Type B pancreatic cell (in vitro differentiated cells): ENCODE measurements at regions not wholly inside any gene's neighbourhood (a gene's known extent, or its start where the extent isn't known, plus 50 kb on each side); places are given as distances from the start of the nearest gene placed in this dataset.

Experiments used
- DNase-seq: peaks from one replicate; pipeline ENCODE4 v3.0.0; 2021; ENCODE audit warnings: mixed read lengths; ENCODE audit not compliant: unreplicated experiment; ENCODE audit errors: extremely low spot score
- H3K27ac Mint-ChIP-seq: 2 replicates; pipeline ENCODE4 v1.8.0; 2021; ENCODE audit warnings: mild to moderate bottlenecking, mixed read lengths
- H3K27me3 Mint-ChIP-seq: 2 replicates; pipeline ENCODE4 v1.8.0; 2021; ENCODE audit warnings: mixed read lengths
- H3K36me3 Mint-ChIP-seq: 2 replicates; pipeline ENCODE4 v1.8.0; 2021; ENCODE audit warnings: mixed read lengths
- H3K4me1 Mint-ChIP-seq: one replicate; pipeline ENCODE4 v1.8.0; 2021; ENCODE audit warnings: mixed read lengths; ENCODE audit not compliant: unreplicated experiment
- H3K4me3 Mint-ChIP-seq: 2 replicates; pipeline ENCODE4 v1.8.0; 2021; ENCODE audit warnings: mild to moderate bottlenecking, mixed read lengths
- H3K9me3 Mint-ChIP-seq: 2 replicates; pipeline ENCODE4 v1.8.0; 2021; ENCODE audit warnings: mixed read lengths
- TF ChIP-seq, protein P1 (sequence below): fragments of 200-600 bp; sonication (generic); conservative IDR thresholded peaks from 2 replicates; pipeline ENCODE4 v1.5.0; 2021; ENCODE audit warnings: antibody characterized with exemption, mild to moderate bottlenecking

DNA sequence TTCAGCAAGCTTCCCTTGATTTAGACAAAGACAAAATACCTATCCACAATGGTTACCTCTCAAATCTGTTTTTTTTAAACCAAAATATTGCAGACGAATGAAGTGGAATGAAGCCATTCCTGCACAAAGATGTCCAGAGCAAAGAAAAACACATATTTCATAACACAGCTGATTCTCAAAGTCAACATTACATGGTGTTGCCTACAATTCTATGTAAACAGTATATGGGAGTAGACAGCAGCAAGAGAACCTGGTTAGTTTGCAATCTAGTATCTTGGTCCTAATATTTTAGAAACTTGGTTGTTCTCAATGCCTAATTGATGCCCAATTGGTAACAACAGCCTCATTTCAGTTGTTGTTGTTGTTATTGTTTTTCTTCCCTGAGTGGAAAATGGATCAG lies 1240.9 kb upstream of the CHAC2 start:
- H3K36me3 Mint-ChIP-seq = no peaks in the 10 kb centered on the region
- H3K9me3 Mint-ChIP-seq = no peaks in the 10 kb centered on the region
- H3K4me1 Mint-ChIP-seq = no peaks in the 10 kb centered on the region
- TF ChIP-seq, protein P1, sequence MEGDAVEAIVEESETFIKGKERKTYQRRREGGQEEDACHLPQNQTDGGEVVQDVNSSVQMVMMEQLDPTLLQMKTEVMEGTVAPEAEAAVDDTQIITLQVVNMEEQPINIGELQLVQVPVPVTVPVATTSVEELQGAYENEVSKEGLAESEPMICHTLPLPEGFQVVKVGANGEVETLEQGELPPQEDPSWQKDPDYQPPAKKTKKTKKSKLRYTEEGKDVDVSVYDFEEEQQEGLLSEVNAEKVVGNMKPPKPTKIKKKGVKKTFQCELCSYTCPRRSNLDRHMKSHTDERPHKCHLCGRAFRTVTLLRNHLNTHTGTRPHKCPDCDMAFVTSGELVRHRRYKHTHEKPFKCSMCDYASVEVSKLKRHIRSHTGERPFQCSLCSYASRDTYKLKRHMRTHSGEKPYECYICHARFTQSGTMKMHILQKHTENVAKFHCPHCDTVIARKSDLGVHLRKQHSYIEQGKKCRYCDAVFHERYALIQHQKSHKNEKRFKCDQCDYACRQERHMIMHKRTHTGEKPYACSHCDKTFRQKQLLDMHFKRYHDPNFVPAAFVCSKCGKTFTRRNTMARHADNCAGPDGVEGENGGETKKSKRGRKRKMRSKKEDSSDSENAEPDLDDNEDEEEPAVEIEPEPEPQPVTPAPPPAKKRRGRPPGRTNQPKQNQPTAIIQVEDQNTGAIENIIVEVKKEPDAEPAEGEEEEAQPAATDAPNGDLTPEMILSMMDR = no peak
- H3K27me3 Mint-ChIP-seq = no peaks in the 10 kb centered on the region
- DNase-seq = no peak
- H3K27ac Mint-ChIP-seq = no peak overlapping the region
- H3K4me3 Mint-ChIP-seq = no peak overlapping the region

DNA sequence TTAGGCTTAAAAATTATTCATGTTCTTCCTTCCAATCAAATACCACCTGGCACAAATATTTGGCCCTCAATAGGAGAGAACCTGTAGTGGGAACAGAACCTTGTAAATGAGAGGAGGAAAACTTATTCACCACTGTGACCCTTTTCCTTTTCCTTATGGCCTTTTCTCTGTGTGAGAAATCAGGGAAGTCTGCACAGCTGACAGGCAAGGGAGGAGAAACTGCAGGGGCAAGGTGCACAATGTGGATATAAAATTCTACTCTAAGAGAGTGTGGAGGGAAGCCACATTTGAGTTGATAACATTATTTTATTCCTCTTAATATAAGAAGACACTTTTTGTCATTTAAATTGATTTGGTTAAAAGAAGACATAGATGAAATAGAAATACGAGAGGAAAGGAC lies 1247.0 kb upstream of the CHAC2 start:
- TF ChIP-seq, protein P1 = no peak
- no peak for DNase-seq
- Mint-ChIP-seq H3K4me1 (no peaks in the 10 kb centered on the region), H3K36me3 (no peaks in the 10 kb centered on the region), H3K4me3 (no peak overlapping the region), H3K27ac (no peak overlapping the region), H3K27me3 (no peaks in the 10 kb centered on the region), H3K9me3 (no peaks in the 10 kb centered on the region)

DNA sequence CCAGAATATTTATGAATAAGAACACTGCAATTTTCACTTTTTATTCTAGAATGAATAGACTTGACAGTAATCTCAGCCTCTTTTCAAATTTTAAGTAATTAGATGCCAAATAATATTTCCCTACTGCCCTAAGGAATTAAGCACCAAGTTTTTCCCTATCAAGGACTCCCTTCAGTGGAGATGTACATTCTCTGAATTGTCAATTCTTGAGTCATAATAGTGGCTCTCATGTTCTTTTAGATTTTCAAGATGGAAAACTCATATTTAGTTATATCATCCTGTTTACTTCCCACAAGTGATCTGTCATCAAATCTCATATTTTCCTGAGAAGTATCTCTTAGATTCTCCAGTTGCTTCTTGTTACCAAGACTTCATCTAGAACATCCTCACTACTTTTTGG lies 1248.9 kb upstream of the CHAC2 start:
- Mint-ChIP-seq H3K4me1 (no peaks in the 10 kb centered on the region), H3K27me3 (no peaks in the 10 kb centered on the region), H3K27ac (no peak overlapping the region), H3K9me3 (no peaks in the 10 kb centered on the region), H3K4me3 (no peak overlapping the region), H3K36me3 (no peaks in the 10 kb centered on the region)
- no peak for DNase-seq
- TF ChIP-seq, protein P1 = no peak

DNA sequence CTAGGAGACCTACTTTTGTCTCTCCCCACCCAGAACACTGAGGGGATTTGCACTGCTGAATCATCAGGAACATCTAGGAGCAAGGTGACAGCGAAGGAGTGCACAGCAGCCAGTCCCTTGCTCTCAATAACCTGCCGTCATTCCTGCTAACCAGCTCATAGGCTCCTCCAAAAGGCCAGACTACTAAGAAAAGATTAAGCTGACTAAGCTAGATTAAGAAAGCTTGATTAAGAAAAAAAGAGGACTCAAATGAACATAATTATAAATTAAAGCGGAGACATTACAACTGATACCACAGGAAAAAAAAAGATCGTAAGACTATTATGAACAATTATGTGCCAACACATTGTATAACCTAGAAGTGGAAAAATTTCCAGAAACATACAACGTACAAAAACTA lies 1254.8 kb upstream of the CHAC2 start:
- H3K27ac Mint-ChIP-seq = no peak overlapping the region
- H3K4me1 Mint-ChIP-seq = no peaks in the 10 kb centered on the region
- no peak for DNase-seq
- H3K9me3 Mint-ChIP-seq = no peaks in the 10 kb centered on the region
- H3K4me3 Mint-ChIP-seq = no peak overlapping the region
- TF ChIP-seq, protein P1 = no peak
- H3K27me3 Mint-ChIP-seq = no peaks in the 10 kb centered on the region
- H3K36me3 Mint-ChIP-seq = no peaks in the 10 kb centered on the region

DNA sequence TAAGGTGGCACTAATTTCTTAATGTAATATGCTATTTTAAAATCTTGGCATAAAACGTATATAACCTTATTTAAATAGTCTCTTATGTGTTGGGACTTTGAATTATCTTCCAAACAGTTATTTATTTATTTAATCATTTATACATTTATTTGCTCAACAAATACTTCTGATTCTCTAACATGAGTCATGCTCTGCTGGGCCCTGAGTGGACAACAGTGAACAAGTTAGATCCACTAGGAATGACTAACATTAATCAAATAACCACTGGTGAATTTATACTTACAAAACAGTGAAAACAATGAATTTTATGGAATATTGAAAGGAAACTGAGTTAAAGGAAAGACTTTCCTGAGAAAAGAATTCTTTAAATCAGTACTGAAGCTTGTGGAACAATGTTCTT lies 1257.2 kb upstream of the CHAC2 start:
- Mint-ChIP-seq H3K4me1 (no peaks in the 10 kb centered on the region), H3K36me3 (no peaks in the 10 kb centered on the region), H3K4me3 (no peak overlapping the region), H3K27ac (no peak overlapping the region), H3K9me3 (no peaks in the 10 kb centered on the region), H3K27me3 (no peaks in the 10 kb centered on the region)
- no peak for DNase-seq
- TF ChIP-seq, protein P1 = no peak

DNA sequence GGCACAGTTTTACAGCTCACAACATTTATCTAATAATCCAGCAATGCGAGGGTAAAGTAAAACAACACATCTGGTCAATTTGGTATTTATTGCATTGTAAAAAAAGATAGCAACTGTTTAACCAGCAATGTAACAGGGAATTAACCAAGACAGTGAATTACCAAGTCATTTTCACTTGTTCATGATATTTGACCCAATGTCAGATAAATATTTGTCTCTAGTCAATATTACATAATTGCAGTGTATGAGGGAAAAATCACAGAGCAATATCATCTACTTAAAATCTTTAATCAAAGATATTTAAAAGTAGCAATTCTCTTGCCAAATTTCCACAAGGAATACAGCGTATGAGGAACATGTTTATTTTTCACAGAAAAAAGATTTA lies 1265.1 kb upstream of the CHAC2 start:
- TF ChIP-seq, protein P1 = no peak
- Mint-ChIP-seq H3K36me3 (peaks cover 3% of the 10 kb centered on the region), H3K4me1 (peaks cover 5% of the 10 kb centered on the region), H3K27ac (no peak overlapping the region), H3K4me3 (no peak overlapping the region), H3K27me3 (no peaks in the 10 kb centered on the region), H3K9me3 (peaks cover 5% of the 10 kb centered on the region)
- no peak for DNase-seq
